ENCODE measurements at regions not wholly inside any gene's neighbourhood (a gene's known extent, or its start where the extent isn't known, plus 50 kb on each side); places are given as distances from the start of the nearest gene placed in this dataset.
A peak's percentile ranks its signal among the peaks of the same experiment; 100 is the strongest.

DNA sequence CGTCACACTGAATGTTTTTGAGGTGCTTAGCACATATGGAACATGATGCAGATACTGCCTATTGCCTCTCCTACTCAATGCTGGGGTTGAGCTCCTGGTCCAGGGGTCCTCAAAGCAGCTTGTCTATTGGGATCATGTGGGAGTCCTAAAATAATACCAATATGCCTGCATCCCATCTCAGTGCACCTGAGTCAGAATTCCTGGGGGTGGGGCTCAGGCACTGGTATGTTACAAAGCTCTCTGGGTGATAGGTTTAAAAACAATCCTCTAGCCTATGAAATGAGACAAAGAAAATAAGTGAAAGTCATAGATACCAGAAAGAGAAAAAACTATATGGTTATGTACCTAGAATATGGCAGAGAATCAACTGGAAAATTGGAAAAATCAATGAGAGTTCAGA lies 156.6 kb upstream of the NLRP1 start:
- Mint-ChIP-seq H3K36me3 (ENCODE audit: insufficient read depth, unreplicated experiment) (no peaks in the 10 kb centered on the region), H3K4me1 (ENCODE audit: low read depth, unreplicated experiment) (no peaks in the 10 kb centered on the region), H3K4me3 (ENCODE audit: low read depth, unreplicated experiment) (no peak overlapping the region), H3K27ac (ENCODE audit: unreplicated experiment) (no peak overlapping the region), H3K9me3 (ENCODE audit: low read depth, unreplicated experiment) (no peaks in the 10 kb centered on the region), H3K27me3 (ENCODE audit: unreplicated experiment) (peaks cover 26% of the 10 kb centered on the region)
- DNase-seq = no peak
- CTCF ChIA-PET = no interaction called here
- intact Hi-C loops (cut with micrococcal nuclease; ENCODE audit: unreplicated experiment) = no loop called here
- BruUV-seq (replicated peaks) = no TSS peak
- TF ChIP-seq, protein P1, sequence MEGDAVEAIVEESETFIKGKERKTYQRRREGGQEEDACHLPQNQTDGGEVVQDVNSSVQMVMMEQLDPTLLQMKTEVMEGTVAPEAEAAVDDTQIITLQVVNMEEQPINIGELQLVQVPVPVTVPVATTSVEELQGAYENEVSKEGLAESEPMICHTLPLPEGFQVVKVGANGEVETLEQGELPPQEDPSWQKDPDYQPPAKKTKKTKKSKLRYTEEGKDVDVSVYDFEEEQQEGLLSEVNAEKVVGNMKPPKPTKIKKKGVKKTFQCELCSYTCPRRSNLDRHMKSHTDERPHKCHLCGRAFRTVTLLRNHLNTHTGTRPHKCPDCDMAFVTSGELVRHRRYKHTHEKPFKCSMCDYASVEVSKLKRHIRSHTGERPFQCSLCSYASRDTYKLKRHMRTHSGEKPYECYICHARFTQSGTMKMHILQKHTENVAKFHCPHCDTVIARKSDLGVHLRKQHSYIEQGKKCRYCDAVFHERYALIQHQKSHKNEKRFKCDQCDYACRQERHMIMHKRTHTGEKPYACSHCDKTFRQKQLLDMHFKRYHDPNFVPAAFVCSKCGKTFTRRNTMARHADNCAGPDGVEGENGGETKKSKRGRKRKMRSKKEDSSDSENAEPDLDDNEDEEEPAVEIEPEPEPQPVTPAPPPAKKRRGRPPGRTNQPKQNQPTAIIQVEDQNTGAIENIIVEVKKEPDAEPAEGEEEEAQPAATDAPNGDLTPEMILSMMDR (IDR thresholded peaks at IDR 0.05; ENCODE audit: unreplicated experiment) = no peak

DNA sequence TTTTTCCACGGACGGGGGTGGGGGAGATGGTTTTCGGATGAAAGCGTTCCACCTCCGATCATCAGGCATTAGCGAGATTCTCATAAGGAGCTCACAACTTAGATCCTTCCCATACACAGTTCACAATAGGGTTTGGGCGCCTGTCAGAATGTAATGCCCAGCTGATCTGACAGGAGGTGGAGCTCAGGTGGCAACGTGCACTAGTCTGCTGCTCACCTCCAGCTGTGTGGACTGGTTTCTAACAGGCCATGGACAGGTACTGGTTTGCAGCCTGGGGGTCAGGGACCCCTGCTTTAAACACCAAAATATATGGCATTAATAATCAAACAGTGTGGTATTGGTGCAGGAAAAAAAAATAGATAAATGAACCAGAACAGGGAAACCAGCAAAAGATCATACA lies 157.5 kb upstream of the NLRP1 start:
- no TSS peak for BruUV-seq (replicated peaks)
- Mint-ChIP-seq H3K27me3 (ENCODE audit: unreplicated experiment) (peaks cover 18% of the 10 kb centered on the region), H3K4me3 (ENCODE audit: low read depth, unreplicated experiment) (no peak overlapping the region), H3K4me1 (ENCODE audit: low read depth, unreplicated experiment) (no peaks in the 10 kb centered on the region), H3K9me3 (ENCODE audit: low read depth, unreplicated experiment) (no peaks in the 10 kb centered on the region), H3K36me3 (ENCODE audit: insufficient read depth, unreplicated experiment) (no peaks in the 10 kb centered on the region), H3K27ac (ENCODE audit: unreplicated experiment) (no peak overlapping the region)
- TF ChIP-seq, protein P1 (IDR thresholded peaks at IDR 0.05; ENCODE audit: unreplicated experiment) = no peak
- DNase-seq = no peak
- CTCF ChIA-PET = no interaction called here
- intact Hi-C loops (cut with micrococcal nuclease; ENCODE audit: unreplicated experiment) = no loop called here

DNA sequence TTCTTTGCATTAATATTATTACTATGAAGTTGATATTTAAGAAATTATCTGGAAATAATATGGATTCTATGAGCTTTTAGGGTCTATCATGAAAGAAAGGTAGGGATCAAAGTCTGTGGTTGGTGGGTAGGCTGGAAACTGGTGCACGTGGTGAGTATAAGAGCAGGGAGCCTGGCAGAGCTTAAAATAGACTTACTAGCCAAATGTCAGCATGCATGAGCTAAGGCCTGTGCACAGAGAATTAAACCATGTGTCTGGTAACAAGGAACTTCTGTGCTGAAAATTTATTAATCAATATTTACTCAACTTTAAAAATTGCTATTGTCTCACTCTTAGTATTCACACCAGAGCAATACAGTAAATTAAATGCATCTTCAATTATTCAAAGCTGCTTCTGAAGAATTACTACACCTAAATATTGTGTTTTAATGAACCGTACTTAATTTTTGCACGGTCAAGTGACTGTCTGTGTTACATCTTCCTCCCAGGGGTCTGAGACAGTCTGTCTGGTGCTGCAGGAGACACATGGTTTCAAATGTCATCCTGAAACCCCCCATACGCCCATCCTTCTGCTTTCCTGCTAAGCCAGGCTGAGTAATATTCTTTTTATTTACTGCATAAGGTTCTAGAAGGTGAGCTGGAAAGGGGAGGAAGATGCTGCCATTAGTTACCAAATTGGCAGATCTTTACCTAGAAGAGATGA lies 161.0 kb upstream of the NLRP1 start:
- Mint-ChIP-seq H3K27ac (ENCODE audit: unreplicated experiment) (no peak overlapping the region), H3K4me1 (ENCODE audit: low read depth, unreplicated experiment) (no peaks in the 10 kb centered on the region), H3K4me3 (ENCODE audit: low read depth, unreplicated experiment) (no peak overlapping the region), H3K9me3 (ENCODE audit: low read depth, unreplicated experiment) (no peaks in the 10 kb centered on the region), H3K27me3 (ENCODE audit: unreplicated experiment) (peaks cover 24% of the 10 kb centered on the region), H3K36me3 (ENCODE audit: insufficient read depth, unreplicated experiment) (no peaks in the 10 kb centered on the region)
- CTCF ChIA-PET = no interaction called here
- intact Hi-C loops (cut with micrococcal nuclease; ENCODE audit: unreplicated experiment) = no loop called here
- no peak for DNase-seq
- BruUV-seq (replicated peaks) = no TSS peak
- TF ChIP-seq, protein P1 (IDR thresholded peaks at IDR 0.05; ENCODE audit: unreplicated experiment) = no peak

DNA sequence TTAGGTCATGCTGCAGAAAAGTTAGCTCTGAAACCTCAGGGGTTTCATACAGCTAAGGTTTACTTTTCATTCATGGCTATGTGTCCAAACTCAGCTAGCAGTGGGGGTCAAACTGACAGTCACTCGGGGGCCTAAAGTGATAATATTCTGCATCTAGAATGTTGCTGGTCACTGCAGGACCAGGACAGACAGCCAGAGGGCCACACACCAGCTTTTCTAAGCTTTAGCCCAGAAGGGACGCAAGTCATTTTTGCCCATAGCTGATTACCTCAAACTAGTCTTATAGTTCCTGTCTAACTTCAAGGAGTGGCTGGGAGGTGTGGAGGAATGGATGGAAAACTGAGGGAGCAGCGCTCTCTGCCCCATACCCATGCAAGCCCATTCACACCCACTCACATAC lies 163.0 kb upstream of the NLRP1 start:
- Mint-ChIP-seq H3K36me3 (ENCODE audit: insufficient read depth, unreplicated experiment) (no peaks in the 10 kb centered on the region), H3K27ac (ENCODE audit: unreplicated experiment) (peak overlapping the region; percentile 42), H3K4me3 (ENCODE audit: low read depth, unreplicated experiment) (no peak overlapping the region), H3K4me1 (ENCODE audit: low read depth, unreplicated experiment) (no peaks in the 10 kb centered on the region), H3K27me3 (ENCODE audit: unreplicated experiment) (peaks cover 36% of the 10 kb centered on the region), H3K9me3 (ENCODE audit: low read depth, unreplicated experiment) (no peaks in the 10 kb centered on the region)
- intact Hi-C loops (cut with micrococcal nuclease; ENCODE audit: unreplicated experiment) = no loop called here
- CTCF ChIA-PET = no interaction called here
- no TSS peak for BruUV-seq (replicated peaks)
- no peak for DNase-seq
- TF ChIP-seq, protein P1 (IDR thresholded peaks at IDR 0.05; ENCODE audit: unreplicated experiment) = no peak
